DND-41 (cell line): ENCODE measurements at regions not wholly inside any gene's neighbourhood (a gene's known extent, or its start where the extent isn't known, plus 50 kb on each side); places are given as distances from the start of the nearest gene placed in this dataset.

Experiments used
- ATAC-seq: fragments of 200-7000 bp; cut with Tn5 transposase; 3 replicates; pipeline ENCODE4 v1.9.1; 2021; ENCODE audit warnings: low read depth; ENCODE audit not compliant: insufficient read depth
- DNase-seq: peaks from one replicate; pipeline ENCODE4 v3.0.0-alpha.2; 2020
- H2AFZ ChIP-seq: 2 replicates; pipeline ENCODE4 v1.6.0; 2012; ENCODE audit warnings: low read depth, low read length
- H3K27ac ChIP-seq: 2 replicates; pipeline ENCODE4 v1.5.1; 2012; ENCODE audit warnings: low read length, inconsistent platforms
- H3K27me3 ChIP-seq: fragments of 200-600 bp; sonication (generic); 2 replicates; pipeline ENCODE4 v1.6.0; 2012; ENCODE audit warnings: low read length, mild to moderate bottlenecking, inconsistent platforms; ENCODE audit not compliant: insufficient read depth, poor library complexity
- H3K36me3 ChIP-seq: 2 replicates; pipeline ENCODE4 v1.5.1; 2012; ENCODE audit warnings: low read length, inconsistent platforms; ENCODE audit not compliant: insufficient read depth
- H3K4me1 ChIP-seq: 2 replicates; pipeline ENCODE4 v1.5.1; 2012; ENCODE audit warnings: mild to moderate bottlenecking, low read length; ENCODE audit not compliant: insufficient read depth
- H3K4me2 ChIP-seq: 2 replicates; pipeline ENCODE4 v1.6.0; 2012; ENCODE audit warnings: mild to moderate bottlenecking, moderate library complexity, low read length, inconsistent platforms; ENCODE audit not compliant: insufficient read depth
- H3K4me3 ChIP-seq, 2 experiments: fragments of 200-600 bp in 1 of 2; shearing (Covaris generic) in 1 of 2; 2 replicates each; pipeline ENCODE4 v1.5.1; 2012 to 2016; ENCODE audit warnings: inconsistent platforms in 2 of 2, low read length in 2 of 2, mild to moderate bottlenecking in 2 of 2, low read depth in 1 of 2, moderate library complexity in 1 of 2
- H3K79me2 ChIP-seq: 2 replicates; pipeline ENCODE4 v1.6.0; 2012; ENCODE audit warnings: low read length, inconsistent platforms; ENCODE audit not compliant: insufficient read depth
- H3K9ac ChIP-seq: 2 replicates; pipeline ENCODE4 v1.6.0; 2012; ENCODE audit warnings: low read depth, mild to moderate bottlenecking, inconsistent platforms, low read length, moderate library complexity
- H3K9me3 ChIP-seq: 2 replicates; pipeline ENCODE4 v1.5.1; 2012; ENCODE audit warnings: low read length, moderate library complexity, mild to moderate bottlenecking, inconsistent platforms; ENCODE audit not compliant: insufficient read depth, severe bottlenecking
- H4K20me1 ChIP-seq: 2 replicates; pipeline ENCODE4 v1.6.0; 2012; ENCODE audit warnings: low read length; ENCODE audit not compliant: insufficient read depth
- CTCF ChIP-seq: IDR thresholded peaks from 2 replicates; pipeline ENCODE4 v1.5.1; 2012; ENCODE audit warnings: borderline replicate concordance, low read length, moderate library complexity, mild to moderate bottlenecking; ENCODE audit not compliant: poor library complexity, severe bottlenecking; ENCODE audit errors: extremely low read depth
- EZH2 ChIP-seq: IDR thresholded peaks from 3 replicates; pipeline ENCODE4 v1.6.1; 2012; ENCODE audit warnings: borderline replicate concordance, low read depth, mild to moderate bottlenecking, moderate library complexity, low read length, inconsistent platforms; ENCODE audit not compliant: severe bottlenecking

GRCh38 chr3:83235180-83235814 is 1473.9 kb upstream of the GBE1 start:
- no peaks in the 10 kb centered on the region for H3K36me3 ChIP-seq
- no peaks in the 10 kb centered on the region for H4K20me1 ChIP-seq
- no peak overlapping the region for H3K27ac ChIP-seq
- TF ChIP-seq EZH2: no peak
- TF ChIP-seq CTCF: no peak
- ATAC-seq: no peak
- no peak overlapping the region for H2AFZ ChIP-seq
- no peak for DNase-seq
- no peaks in the 10 kb centered on the region for H3K27me3 ChIP-seq
- no peaks in the 10 kb centered on the region for H3K9me3 ChIP-seq
- H3K4me3 ChIP-seq: no peak overlapping the region
- no peaks in the 10 kb centered on the region for H3K4me1 ChIP-seq
- no peak overlapping the region for H3K4me2 ChIP-seq
- no peaks in the 10 kb centered on the region for H3K79me2 ChIP-seq
- no peak overlapping the region for H3K9ac ChIP-seq

GRCh38 chr3:83233715-83234114 is 1472.3 kb upstream of the GBE1 start:
- Histone ChIP-seq H3K9me3 (no peaks in the 10 kb centered on the region), H3K9ac (no peak overlapping the region), H4K20me1 (no peaks in the 10 kb centered on the region), H3K4me3 (no peak overlapping the region), H3K4me1 (no peaks in the 10 kb centered on the region), H2AFZ (no peak overlapping the region), H3K36me3 (no peaks in the 10 kb centered on the region), H3K27me3 (no peaks in the 10 kb centered on the region), H3K27ac (no peak overlapping the region), H3K4me2 (no peak overlapping the region), H3K79me2 (no peaks in the 10 kb centered on the region)
- no peak for DNase-seq
- no peak for ATAC-seq
- no peak for TF ChIP-seq CTCF
- no peak for TF ChIP-seq EZH2

GRCh38 chr3:83230841-83231240 is 1469.4 kb upstream of the GBE1 start:
- Histone ChIP-seq H3K9me3 (no peaks in the 10 kb centered on the region), H3K27ac (no peak overlapping the region), H3K79me2 (no peaks in the 10 kb centered on the region), H3K27me3 (no peaks in the 10 kb centered on the region), H3K4me3 (no peak overlapping the region), H3K9ac (no peak overlapping the region), H3K4me1 (no peaks in the 10 kb centered on the region), H4K20me1 (no peaks in the 10 kb centered on the region), H3K4me2 (no peak overlapping the region), H3K36me3 (no peaks in the 10 kb centered on the region), H2AFZ (no peak overlapping the region)
- no peak for DNase-seq
- TF ChIP-seq EZH2 (no peak), CTCF (no peak)
- no peak for ATAC-seq
